Right lobe of liver (tissue), 6 donors: ENCODE measurements at regions not wholly inside any gene's neighbourhood (a gene's known extent, or its start where the extent isn't known, plus 50 kb on each side); places are given as distances from the start of the nearest gene placed in this dataset.

Experiments
- ATAC-seq, 4 donors: fragments of 200-7000 bp; cut with Tn5 transposase; one replicate each; pipeline ENCODE4 v1.9.1; 2020; ENCODE audit warnings: mild to moderate bottlenecking in 4 of 4, moderate library complexity in 4 of 4
- DNase-seq, 3 donors: peaks; one replicate each; pipeline ENCODE4 v3.0.0-alpha.2; 2020
- H3K27ac ChIP-seq, 3 donors: fragments of 200-600 bp; one replicate each; pipeline ENCODE4 v1.8.0; 2022
- H3K27me3 ChIP-seq, 2 donors: fragments of 200-600 bp; one replicate each; pipeline ENCODE4 v1.8.0; 2022
- H3K36me3 ChIP-seq, 4 donors: fragments of 200-600 bp; sonication (generic) in 1 of 4; one replicate each; pipeline versions ENCODE4 v1.5.1 to v1.8.0; 2017 to 2022; ENCODE audit warnings: control low read depth in 1 of 4
- H3K4me1 ChIP-seq, 4 donors: fragments of 200-600 bp; sonication (generic) in 1 of 4; one replicate each; pipeline versions ENCODE4 v1.5.1 to v1.8.0; 2017 to 2022; ENCODE audit warnings: control low read depth in 1 of 4
- H3K4me3 ChIP-seq, 3 donors: fragments of 200-600 bp; one replicate each; pipeline ENCODE4 v1.8.0; 2022
- H3K9me3 ChIP-seq, 4 donors: fragments of 200-600 bp; sonication (generic) in 1 of 4; one replicate each; pipeline versions ENCODE4 v1.5.1 to v1.8.0; 2017 to 2022; ENCODE audit warnings: control low read depth in 1 of 4
- CTCF ChIP-seq, 4 donors: fragments of 200-600 bp in 3 of 4; fragments of 450-650 bp in 1 of 4; IDR thresholded peaks; one replicate each; pipeline versions ENCODE4 v1.5.1 to v1.8.0; 2016 to 2022; ENCODE audit warnings: antibody characterized with exemption in 4 of 4, mild to moderate bottlenecking in 2 of 4
- POLR2A ChIP-seq: fragments of 450-650 bp; IDR thresholded peaks from one replicate; pipeline ENCODE4 v1.6.1; 2017; ENCODE audit warnings: antibody characterized with exemption, mild to moderate bottlenecking
- WGBS: methylation state at CpG from one replicate; pipeline ENCODE4 v1.1.6; 2018; ENCODE audit warnings: low coverage, low lambda C conversion rate; ENCODE audit not compliant: insufficient coverage; ENCODE audit errors: missing lambda C conversion rate; 5-methylcytosine and 5-hydroxymethylcytosine counted together
- intact Hi-C, 2 donors: fragments of 100-400 bp; cut with DNase I; formaldehyde crosslinking; loops; one replicate each; pipeline versions ENCODE4 v1.11.2 to v1.14.1; 2022
- donor health status: DM: no; HTN: yes; CAD: no.
- donor health status: DM: no; HTN: no; CAD: no.
- donor health status: DM: no; HTN: no; CAD: no.
- donor health status: DM: no; HTN: yes; CAD: no.
- donor health status: DM: no; HTN: yes; CAD: no.

GRCh38 chr11:76603202-76603601, 67.3 kb downstream of the LRRC32 start:
- no peak for TF ChIP-seq CTCF (IDR thresholded peaks at IDR 0.05)
- no peak for TF ChIP-seq POLR2A
- 80% methylated on average over 1 of the region's 4 CpGs for WGBS
- Histone ChIP-seq H3K36me3 (no peaks in the 10 kb centered on the region), H3K4me3 (no peak overlapping the region), H3K4me1 (peaks cover 0 to 4% (median 0%) of the 10 kb centered on the region in 4 donors), H3K27ac (no peak overlapping the region), H3K27me3 (no peaks in the 10 kb centered on the region), H3K9me3 (no peaks in the 10 kb centered on the region)
- ATAC-seq, result no peak
- DNase-seq, result no peak
- intact Hi-C loops, result no loop called here
